GM13977 (cell line): ENCODE measurements at regions not wholly inside any gene's neighbourhood (a gene's known extent, or its start where the extent isn't known, plus 50 kb on each side); places are given as distances from the start of the nearest gene placed in this dataset.

Experiments used
- DNase-seq: peaks from one replicate; pipeline ENCODE4 v3.0.0; 2012; ENCODE audit warnings: low spot score
- CTCF ChIP-seq: IDR thresholded peaks from 2 replicates; pipeline ENCODE4 v1.5.1; 2012; ENCODE audit warnings: mild to moderate bottlenecking, control low read depth; ENCODE audit not compliant: insufficient read depth; ENCODE audit errors: extremely low read depth, missing control alignments
- in situ Hi-C: fragments of 300-500 bp; cut with MboI; formaldehyde crosslinking; loops from one replicate; pipeline ENCODE4 v1.12.0; 2022; ENCODE audit warnings: low sequenced_read_pairs, low pct_unique_long_range_greater_than_20kb, mixed read lengths, inconsistent platforms; ENCODE audit not compliant: unreplicated experiment

GRCh38 chr2:120583851-120584570, 151.7 kb upstream of the GLI2 start:
- no peak for TF ChIP-seq CTCF
- in situ Hi-C loops: no loop called here
- DNase-seq: no peak

- in situ Hi-C loops: no loop called here
- no peak for TF ChIP-seq CTCF
- DNase-seq: no peak
Observed at GRCh38 chr2:120586507-120587278, 149.0 kb upstream of the GLI2 start.

- TF ChIP-seq CTCF: no peak
- DNase-seq: no peak
- in situ Hi-C loops: no loop called here
Observed at GRCh38 chr2:120587279-120587996, 148.2 kb upstream of the GLI2 start.

GRCh38 chr2:120587997-120588336, 147.7 kb upstream of the GLI2 start:
- in situ Hi-C loops: no loop called here
- no peak for DNase-seq
- TF ChIP-seq CTCF: no peak

- in situ Hi-C loops: no loop called here
- DNase-seq: no peak
- no peak for TF ChIP-seq CTCF
Observed at GRCh38 chr2:120589771-120590608, 145.7 kb upstream of the GLI2 start.

- TF ChIP-seq CTCF: no peak
- in situ Hi-C loops: no loop called here
- DNase-seq: no peak
Observed at GRCh38 chr2:120590841-120591240, 144.8 kb upstream of the GLI2 start.
